NB4 (cell line): ENCODE measurements at regions not wholly inside any gene's neighbourhood (a gene's known extent, or its start where the extent isn't known, plus 50 kb on each side); places are given as distances from the start of the nearest gene placed in this dataset.

Experiments used
- DNase-seq: peaks from one replicate; pipeline ENCODE4 v3.0.0; 2010; ENCODE audit warnings: low read depth
- H3K4me3 ChIP-seq: one replicate; pipeline ENCODE4 v1.5.1; 2011; ENCODE audit warnings: mild to moderate bottlenecking, low read depth, low read length, moderate library complexity
- CTCF ChIP-seq: IDR thresholded peaks from one replicate; pipeline ENCODE4 v1.5.1; 2012; ENCODE audit warnings: low read depth, low read length
- MAX ChIP-seq: IDR thresholded peaks from 2 replicates; pipeline ENCODE4 v1.6.1; 2011; ENCODE audit warnings: low read depth, low read length
- MYC ChIP-seq: IDR thresholded peaks from 2 replicates; pipeline ENCODE4 v1.6.1; 2011; ENCODE audit warnings: low read depth, low read length
- POLR2A ChIP-seq: IDR thresholded peaks from 2 replicates; pipeline ENCODE4 v1.6.1; 2011; ENCODE audit warnings: mild to moderate bottlenecking; ENCODE audit not compliant: insufficient read length; ENCODE audit errors: extremely low read depth

- no peak overlapping the region for H3K4me3 ChIP-seq
- no peak for DNase-seq
- TF ChIP-seq MAX (no peak), POLR2A (no peak), MYC (no peak), CTCF (no peak)
These were observed 1104.0 kb downstream of the SLC6A15 start for GRCh38 chr12:83808591-83808990.

- TF ChIP-seq CTCF (no peak), MAX (no peak), MYC (no peak), POLR2A (no peak)
- no peak for DNase-seq
These were observed 1104.7 kb downstream of the SLC6A15 start for GRCh38 chr12:83807871-83808270.

GRCh38 chr12:83805873-83806272 is 1106.7 kb downstream of the SLC6A15 start:
- TF ChIP-seq MAX (no peak), POLR2A (no peak), CTCF (no peak), MYC (no peak)

More at GRCh38 chr12:83807871-83808270, 1104.7 kb downstream of the SLC6A15 start:
- H3K4me3 ChIP-seq: no peak overlapping the region

GRCh38 chr12:83805156-83805772 is 1107.3 kb downstream of the SLC6A15 start:
- H3K4me3 ChIP-seq: no peak overlapping the region
- TF ChIP-seq POLR2A (no peak), MYC (no peak), CTCF (no peak)
- DNase-seq: no peak

More at GRCh38 chr12:83805873-83806272, 1106.7 kb downstream of the SLC6A15 start:
- DNase-seq: no peak
- no peak overlapping the region for H3K4me3 ChIP-seq

GRCh38 chr12:83801972-83802371 is 1110.6 kb downstream of the SLC6A15 start:
- no peak for DNase-seq
- TF ChIP-seq CTCF (no peak), POLR2A (no peak)
- no peak overlapping the region for H3K4me3 ChIP-seq

- H3K4me3 ChIP-seq: no peak overlapping the region
- no peak for TF ChIP-seq MYC
- no peak for TF ChIP-seq POLR2A
- TF ChIP-seq CTCF: no peak
- TF ChIP-seq MAX: no peak
- DNase-seq: no peak
These were observed 1112.6 kb downstream of the SLC6A15 start for GRCh38 chr12:83800022-83800421.
